ENCODE measurements at regions not wholly inside any gene's neighbourhood (a gene's known extent, or its start where the extent isn't known, plus 50 kb on each side); places are given as distances from the start of the nearest gene placed in this dataset.

GRCh38 chr10:8298896-8299570, 244.5 kb downstream of the GATA3 start:
- H3K27me3 ChIP-seq (ENCODE audit: control insufficient read depth in 3 of 3, insufficient read depth in 3 of 3, low read depth in 1 of 3, low read length in 3 of 3): peaks cover 0 to 8% (median 0%) of the 10 kb centered on the region in 3 experiments
- DNase-seq (ENCODE audit: low spot score): no peak
- no peak overlapping the region for H3K23ac ChIP-seq (ENCODE audit: low read depth, low read length, poor library complexity)
- no peak overlapping the region for H2AK5ac ChIP-seq (ENCODE audit: low read depth, low read length)
- no peak overlapping the region for H3K27ac ChIP-seq (replicated peaks; ENCODE audit: low read length)
- no peak overlapping the region for H2BK12ac ChIP-seq (ENCODE audit: low read length)
- H3K79me1 ChIP-seq (ENCODE audit: low read depth, low read length): no peaks in the 10 kb centered on the region
- no peak overlapping the region for H4K91ac ChIP-seq (ENCODE audit: low read depth, low read length, poor library complexity)
- no peak overlapping the region for H3K4ac ChIP-seq (ENCODE audit: low read length)
- no peak overlapping the region for H4K8ac ChIP-seq (ENCODE audit: low read depth, low read length)
- H3K9me3 ChIP-seq (replicated peaks in 1 of 2; ENCODE audit: control insufficient read depth in 2 of 2, insufficient read depth in 1 of 2, low read depth in 1 of 2, low read length in 2 of 2): no peaks in the 10 kb centered on the region
- H2AFZ ChIP-seq (ENCODE audit: low read length): no peak overlapping the region
- no peak overlapping the region for H3K4me3 ChIP-seq (ENCODE audit: low read length in 2 of 2)
- no peaks in the 10 kb centered on the region for H3K36me3 ChIP-seq (replicated peaks in 1 of 2; ENCODE audit: control insufficient read depth in 2 of 2, insufficient read depth in 2 of 2, low read length in 2 of 2)
- H3K18ac ChIP-seq (ENCODE audit: low read length): peak overlapping the region; percentile 27
- no CpG with 5 or more reads among the region's 16 CpGs for WGBS, 2 donors (ENCODE audit: extremely low coverage in 2 of 2, insufficient read length in 2 of 2, insufficient replicate concordance in 1 of 2)
- H3K9ac ChIP-seq (ENCODE audit: low read depth, low read length, poor library complexity): no peak overlapping the region
- H2BK5ac ChIP-seq (ENCODE audit: low read length): no peak overlapping the region
- H2BK15ac ChIP-seq (ENCODE audit: low read length): peak overlapping the region; percentile 40
- no peak overlapping the region for H3K4me2 ChIP-seq (ENCODE audit: insufficient read depth, low read length, poor library complexity, severe bottlenecking)
- no peak overlapping the region for H3K14ac ChIP-seq (ENCODE audit: low read length)
- H3K4me1 ChIP-seq (ENCODE audit: control insufficient read depth in 2 of 2, insufficient read depth in 1 of 2, low read depth in 1 of 2, low read length in 2 of 2): peaks cover 0 to 11% of the 10 kb centered on the region in 2 donors
- H2BK120ac ChIP-seq (ENCODE audit: low read depth, low read length): no peak overlapping the region

GRCh38 chr10:8300925-8301324, 246.4 kb downstream of the GATA3 start:
- H2BK15ac ChIP-seq (ENCODE audit: low read length): no peak overlapping the region
- peaks cover 0 to 9% of the 10 kb centered on the region in 2 donors for H3K4me1 ChIP-seq (ENCODE audit: control insufficient read depth in 2 of 2, insufficient read depth in 1 of 2, low read depth in 1 of 2, low read length in 2 of 2)
- no peak overlapping the region for H3K4me2 ChIP-seq (ENCODE audit: insufficient read depth, low read length, poor library complexity, severe bottlenecking)
- H2BK5ac ChIP-seq (ENCODE audit: low read length): no peak overlapping the region
- no peak overlapping the region for H3K9ac ChIP-seq (ENCODE audit: low read depth, low read length, poor library complexity)
- H2BK120ac ChIP-seq (ENCODE audit: low read depth, low read length): no peak overlapping the region
- no peak overlapping the region for H3K4me3 ChIP-seq (ENCODE audit: low read length in 2 of 2)
- H4K91ac ChIP-seq (ENCODE audit: low read depth, low read length, poor library complexity): no peak overlapping the region
- H3K27ac ChIP-seq (replicated peaks; ENCODE audit: low read length): no peak overlapping the region
- H2AFZ ChIP-seq (ENCODE audit: low read length): no peak overlapping the region
- no peak overlapping the region for H2BK12ac ChIP-seq (ENCODE audit: low read length)
- DNase-seq (ENCODE audit: low spot score): no peak
- H3K9me3 ChIP-seq (replicated peaks in 1 of 2; ENCODE audit: control insufficient read depth in 2 of 2, insufficient read depth in 1 of 2, low read depth in 1 of 2, low read length in 2 of 2): no peaks in the 10 kb centered on the region
- H3K4ac ChIP-seq (ENCODE audit: low read length): no peak overlapping the region
- peaks cover 0 to 3% (median 0%) of the 10 kb centered on the region in 3 experiments for H3K27me3 ChIP-seq (ENCODE audit: control insufficient read depth in 3 of 3, insufficient read depth in 3 of 3, low read depth in 1 of 3, low read length in 3 of 3)
- H3K14ac ChIP-seq (ENCODE audit: low read length): no peak overlapping the region
- no peak overlapping the region for H2AK5ac ChIP-seq (ENCODE audit: low read depth, low read length)
- WGBS, 2 donors (ENCODE audit: extremely low coverage in 2 of 2, insufficient read length in 2 of 2, insufficient replicate concordance in 1 of 2): no CpG with 5 or more reads among the region's 5 CpGs
- no peak overlapping the region for H3K23ac ChIP-seq (ENCODE audit: low read depth, low read length, poor library complexity)
- no peaks in the 10 kb centered on the region for H3K36me3 ChIP-seq (replicated peaks in 1 of 2; ENCODE audit: control insufficient read depth in 2 of 2, insufficient read depth in 2 of 2, low read length in 2 of 2)
- no peak overlapping the region for H3K18ac ChIP-seq (ENCODE audit: low read length)
- H3K79me1 ChIP-seq (ENCODE audit: low read depth, low read length): no peaks in the 10 kb centered on the region
- H4K8ac ChIP-seq (ENCODE audit: low read depth, low read length): no peak overlapping the region

GRCh38 chr10:8301333-8301732, 246.8 kb downstream of the GATA3 start:
- H2BK12ac ChIP-seq (ENCODE audit: low read length): no peak overlapping the region
- no peak overlapping the region for H2BK15ac ChIP-seq (ENCODE audit: low read length)
- H4K91ac ChIP-seq (ENCODE audit: low read depth, low read length, poor library complexity): no peak overlapping the region
- no peak overlapping the region for H2AFZ ChIP-seq (ENCODE audit: low read length)
- no peak overlapping the region for H3K14ac ChIP-seq (ENCODE audit: low read length)
- no peaks in the 10 kb centered on the region for H3K79me1 ChIP-seq (ENCODE audit: low read depth, low read length)
- H2BK5ac ChIP-seq (ENCODE audit: low read length): no peak overlapping the region
- no peaks in the 10 kb centered on the region for H3K9me3 ChIP-seq (replicated peaks in 1 of 2; ENCODE audit: control insufficient read depth in 2 of 2, insufficient read depth in 1 of 2, low read depth in 1 of 2, low read length in 2 of 2)
- no peaks in the 10 kb centered on the region for H3K36me3 ChIP-seq (replicated peaks in 1 of 2; ENCODE audit: control insufficient read depth in 2 of 2, insufficient read depth in 2 of 2, low read length in 2 of 2)
- no peak overlapping the region for H3K18ac ChIP-seq (ENCODE audit: low read length)
- H3K4me3 ChIP-seq (ENCODE audit: low read length in 2 of 2): no peak overlapping the region
- no peak overlapping the region for H3K23ac ChIP-seq (ENCODE audit: low read depth, low read length, poor library complexity)
- no peak overlapping the region for H3K4me2 ChIP-seq (ENCODE audit: insufficient read depth, low read length, poor library complexity, severe bottlenecking)
- no peak overlapping the region for H2AK5ac ChIP-seq (ENCODE audit: low read depth, low read length)
- WGBS, 2 donors (ENCODE audit: extremely low coverage in 2 of 2, insufficient read length in 2 of 2, insufficient replicate concordance in 1 of 2): no CpG with 5 or more reads among the region's 2 CpGs
- no peaks in the 10 kb centered on the region for H3K27me3 ChIP-seq (ENCODE audit: control insufficient read depth in 3 of 3, insufficient read depth in 3 of 3, low read depth in 1 of 3, low read length in 3 of 3)
- H3K9ac ChIP-seq (ENCODE audit: low read depth, low read length, poor library complexity): no peak overlapping the region
- no peak overlapping the region for H2BK120ac ChIP-seq (ENCODE audit: low read depth, low read length)
- H3K4ac ChIP-seq (ENCODE audit: low read length): no peak overlapping the region
- no peak overlapping the region for H4K8ac ChIP-seq (ENCODE audit: low read depth, low read length)
- DNase-seq (ENCODE audit: low spot score): no peak
- peaks cover 2 to 8% of the 10 kb centered on the region in 2 donors for H3K4me1 ChIP-seq (ENCODE audit: control insufficient read depth in 2 of 2, insufficient read depth in 1 of 2, low read depth in 1 of 2, low read length in 2 of 2)
- no peak overlapping the region for H3K27ac ChIP-seq (replicated peaks; ENCODE audit: low read length)

- H2AK5ac ChIP-seq (ENCODE audit: low read depth, low read length): no peak overlapping the region
- no peak overlapping the region for H3K4me3 ChIP-seq (ENCODE audit: low read length in 2 of 2)
- no peak overlapping the region for H3K27ac ChIP-seq (replicated peaks; ENCODE audit: low read length)
- DNase-seq (ENCODE audit: low spot score): no peak
- peaks cover 2 to 8% of the 10 kb centered on the region in 2 donors for H3K4me1 ChIP-seq (ENCODE audit: control insufficient read depth in 2 of 2, insufficient read depth in 1 of 2, low read depth in 1 of 2, low read length in 2 of 2)
- H3K9ac ChIP-seq (ENCODE audit: low read depth, low read length, poor library complexity): no peak overlapping the region
- no peak overlapping the region for H3K4ac ChIP-seq (ENCODE audit: low read length)
- no peak overlapping the region for H2BK120ac ChIP-seq (ENCODE audit: low read depth, low read length)
- H2BK5ac ChIP-seq (ENCODE audit: low read length): no peak overlapping the region
- H3K79me1 ChIP-seq (ENCODE audit: low read depth, low read length): no peaks in the 10 kb centered on the region
- H3K9me3 ChIP-seq (replicated peaks in 1 of 2; ENCODE audit: control insufficient read depth in 2 of 2, insufficient read depth in 1 of 2, low read depth in 1 of 2, low read length in 2 of 2): no peaks in the 10 kb centered on the region
- H4K8ac ChIP-seq (ENCODE audit: low read depth, low read length): no peak overlapping the region
- H3K23ac ChIP-seq (ENCODE audit: low read depth, low read length, poor library complexity): no peak overlapping the region
- no peak overlapping the region for H3K4me2 ChIP-seq (ENCODE audit: insufficient read depth, low read length, poor library complexity, severe bottlenecking)
- no peak overlapping the region for H3K14ac ChIP-seq (ENCODE audit: low read length)
- H2BK12ac ChIP-seq (ENCODE audit: low read length): no peak overlapping the region
- WGBS, 2 donors (ENCODE audit: extremely low coverage in 2 of 2, insufficient read length in 2 of 2, insufficient replicate concordance in 1 of 2): no CpG with 5 or more reads among the region's 4 CpGs
- H4K91ac ChIP-seq (ENCODE audit: low read depth, low read length, poor library complexity): no peak overlapping the region
- no peak overlapping the region for H2BK15ac ChIP-seq (ENCODE audit: low read length)
- H3K18ac ChIP-seq (ENCODE audit: low read length): no peak overlapping the region
- no peaks in the 10 kb centered on the region for H3K27me3 ChIP-seq (ENCODE audit: control insufficient read depth in 3 of 3, insufficient read depth in 3 of 3, low read depth in 1 of 3, low read length in 3 of 3)
- H3K36me3 ChIP-seq (replicated peaks in 1 of 2; ENCODE audit: control insufficient read depth in 2 of 2, insufficient read depth in 2 of 2, low read length in 2 of 2): no peaks in the 10 kb centered on the region
- no peak overlapping the region for H2AFZ ChIP-seq (ENCODE audit: low read length)
Observed at GRCh38 chr10:8301831-8302230, 247.3 kb downstream of the GATA3 start.

Data from neuronal stem cell (in vitro differentiated cells).